Esophagus muscularis mucosa (tissue), 3 donors: ENCODE measurements at regions not wholly inside any gene's neighbourhood (a gene's known extent, or its start where the extent isn't known, plus 50 kb on each side); places are given as distances from the start of the nearest gene placed in this dataset.

ENCODE experiments used
- POLR2A ChIP-seq: fragments of 450-650 bp; IDR thresholded peaks from one replicate; pipeline ENCODE4 v1.6.1; 2017; ENCODE audit warnings: antibody characterized with exemption, moderate library complexity, mild to moderate bottlenecking, low read depth
- POLR2AphosphoS5 ChIP-seq, 2 donors: sonication (generic); formaldehyde crosslinking; IDR thresholded peaks; one replicate each; pipeline ENCODE4 v1.6.1; 2017; ENCODE audit warnings: antibody characterized with exemption in 2 of 2
- TF ChIP-seq, protein P1 (sequence below), 3 experiments: fragments of 200-600 bp in 2 of 3; fragments of 450-650 bp in 1 of 3; sonication (generic) in 2 of 3; IDR thresholded peaks; one replicate each; pipeline ENCODE4 v1.5.1; 2017 to 2019; ENCODE audit warnings: antibody characterized with exemption in 3 of 3, mild to moderate bottlenecking in 2 of 3, moderate library complexity in 1 of 3

DNA sequence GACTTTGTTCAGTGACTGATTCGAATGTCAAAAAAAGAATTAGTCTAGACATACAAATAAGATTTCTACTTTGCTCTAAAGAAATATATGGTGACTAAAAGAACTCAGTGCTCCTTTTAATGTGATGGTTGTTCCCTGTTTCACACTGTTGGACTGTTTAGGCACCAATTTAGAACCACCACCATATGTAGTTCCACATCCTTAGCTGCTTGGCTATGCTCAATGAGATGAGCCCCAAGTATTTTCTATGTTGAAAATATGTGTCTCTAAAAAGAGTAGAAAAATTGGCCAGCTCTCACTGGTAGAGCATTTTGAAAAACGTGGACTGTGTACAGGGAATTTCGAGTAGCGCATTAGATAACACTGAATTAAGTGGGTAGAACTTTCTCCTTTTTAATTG is 167.3 kb downstream of the GOLIM4 start:
- TF ChIP-seq, protein P1, sequence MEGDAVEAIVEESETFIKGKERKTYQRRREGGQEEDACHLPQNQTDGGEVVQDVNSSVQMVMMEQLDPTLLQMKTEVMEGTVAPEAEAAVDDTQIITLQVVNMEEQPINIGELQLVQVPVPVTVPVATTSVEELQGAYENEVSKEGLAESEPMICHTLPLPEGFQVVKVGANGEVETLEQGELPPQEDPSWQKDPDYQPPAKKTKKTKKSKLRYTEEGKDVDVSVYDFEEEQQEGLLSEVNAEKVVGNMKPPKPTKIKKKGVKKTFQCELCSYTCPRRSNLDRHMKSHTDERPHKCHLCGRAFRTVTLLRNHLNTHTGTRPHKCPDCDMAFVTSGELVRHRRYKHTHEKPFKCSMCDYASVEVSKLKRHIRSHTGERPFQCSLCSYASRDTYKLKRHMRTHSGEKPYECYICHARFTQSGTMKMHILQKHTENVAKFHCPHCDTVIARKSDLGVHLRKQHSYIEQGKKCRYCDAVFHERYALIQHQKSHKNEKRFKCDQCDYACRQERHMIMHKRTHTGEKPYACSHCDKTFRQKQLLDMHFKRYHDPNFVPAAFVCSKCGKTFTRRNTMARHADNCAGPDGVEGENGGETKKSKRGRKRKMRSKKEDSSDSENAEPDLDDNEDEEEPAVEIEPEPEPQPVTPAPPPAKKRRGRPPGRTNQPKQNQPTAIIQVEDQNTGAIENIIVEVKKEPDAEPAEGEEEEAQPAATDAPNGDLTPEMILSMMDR (IDR thresholded peaks at IDR 0.05) = no peak
- no peak for TF ChIP-seq POLR2A
- TF ChIP-seq POLR2AphosphoS5 (IDR thresholded peaks at IDR 0.05) = no peak
